NOMO-1 (cell line): ENCODE measurements at regions not wholly inside any gene's neighbourhood (a gene's known extent, or its start where the extent isn't known, plus 50 kb on each side); places are given as distances from the start of the nearest gene placed in this dataset.
A peak's percentile ranks its signal among the peaks of the same experiment; 100 is the strongest.
"Not testable (repeated sequence)": the region's sequence is repeated elsewhere in the genome, so short reads cannot be mapped to it uniquely, and the experiment has no call there.

Source experiments
- DNase-seq, 2 experiments: peaks; one replicate each; lab custom pipeline; 2025; ENCODE audit not compliant: unreplicated experiment in 2 of 2; lab: John Stamatoyannopoulos, UW

GRCh38 chr3:174442302-174442682 lies 416.8 kb upstream of the NAALADL2 start:
- DNase-seq, result no peak

DNA sequence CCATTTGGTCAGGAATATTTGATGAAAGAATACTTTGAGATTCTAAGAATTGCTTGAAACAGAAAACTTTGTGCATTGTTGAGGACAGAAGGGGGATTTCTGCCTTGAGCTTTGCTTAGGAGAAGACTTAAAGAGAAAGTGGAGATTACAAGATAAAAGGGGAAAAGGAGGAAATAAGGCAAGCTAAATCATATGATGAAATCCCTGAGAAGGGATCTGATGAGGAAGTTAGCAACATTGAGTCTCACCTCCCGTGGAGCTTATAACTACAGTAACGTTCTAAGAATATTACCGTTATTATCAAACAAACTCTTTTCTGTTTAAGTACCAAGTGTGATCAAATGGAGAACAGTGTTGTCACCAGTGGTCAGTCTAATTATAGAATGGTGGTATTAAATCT lies 414.7 kb upstream of the NAALADL2 start:
- peak in 1 of 2 experiments; percentile 62 for DNase-seq

GRCh38 chr3:174457758-174458157 lies 401.4 kb upstream of the NAALADL2 start:
- no peak for DNase-seq

GRCh38 chr3:174460831-174461230 lies 398.3 kb upstream of the NAALADL2 start:
- DNase-seq, result no peak

GRCh38 chr3:174462916-174463315 lies 396.2 kb upstream of the NAALADL2 start:
- no peak for DNase-seq

DNA sequence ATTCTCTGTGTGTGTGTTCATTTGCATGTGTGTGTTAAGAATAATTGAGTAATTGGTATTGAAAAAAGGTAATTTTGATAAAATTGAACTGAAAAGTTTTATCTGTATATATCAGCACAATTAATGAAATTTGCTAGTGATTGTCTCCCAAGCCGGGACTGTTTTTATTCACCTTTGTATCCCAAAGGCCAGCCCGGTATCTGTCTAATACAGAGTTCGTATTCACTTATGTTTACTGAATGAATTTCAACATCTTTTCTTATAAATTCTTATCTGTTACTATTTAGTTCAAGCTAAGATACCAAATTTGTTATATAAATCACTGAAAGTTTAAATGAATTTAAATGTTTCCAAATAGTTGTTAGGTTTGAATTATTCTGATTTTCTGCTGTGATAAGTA lies 394.0 kb upstream of the NAALADL2 start:
- DNase-seq, result no peak

GRCh38 chr3:174466471-174467054 lies 392.6 kb upstream of the NAALADL2 start:
- DNase-seq, result no peak

GRCh38 chr3:174477491-174477890 lies 381.6 kb upstream of the NAALADL2 start:
- no peak for DNase-seq

DNA sequence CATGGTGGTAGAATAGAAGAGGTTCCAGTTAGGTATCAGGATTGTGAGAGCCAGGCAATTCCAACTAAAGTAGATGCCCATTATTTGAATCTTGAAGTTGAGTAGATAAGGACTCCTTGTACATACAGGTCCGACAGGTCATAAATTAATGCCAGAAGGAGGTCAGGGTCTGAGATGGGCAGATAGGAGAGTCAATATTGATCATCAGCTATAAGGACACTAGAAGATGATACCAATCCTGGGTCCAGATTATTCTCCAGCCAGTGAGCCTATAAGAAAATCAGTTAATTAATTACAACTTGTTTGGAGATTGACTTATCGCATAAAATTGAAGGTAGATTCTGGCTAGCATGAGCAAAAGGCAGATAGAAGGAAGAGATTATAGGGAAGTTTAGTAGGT lies 378.4 kb upstream of the NAALADL2 start:
- no peak for DNase-seq

- DNase-seq, result no peak
Measured at GRCh38 chr3:174482541-174482940, 376.6 kb upstream of the NAALADL2 start.

DNA sequence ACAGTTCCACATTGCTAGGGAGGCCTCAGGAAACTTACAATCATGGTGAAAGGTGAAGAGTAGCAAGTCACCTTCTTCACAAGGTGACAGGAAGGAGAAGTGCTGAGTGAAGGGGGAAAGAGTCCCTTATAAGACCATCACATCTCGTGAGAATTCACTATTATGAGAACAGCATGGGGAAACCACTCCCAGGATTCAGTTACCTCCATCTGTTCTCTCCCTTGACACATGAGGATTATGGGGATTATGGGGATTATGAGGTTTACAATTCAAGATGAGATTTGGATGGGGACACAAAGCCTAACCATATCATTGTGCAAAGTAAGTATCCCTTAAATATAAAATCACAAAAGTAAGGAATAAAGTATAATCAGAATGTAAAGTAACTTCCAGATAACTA lies 375.9 kb upstream of the NAALADL2 start:
- DNase-seq, result no peak

GRCh38 chr3:174483856-174484255 lies 375.3 kb upstream of the NAALADL2 start:
- not testable (repeated sequence) for DNase-seq

DNA sequence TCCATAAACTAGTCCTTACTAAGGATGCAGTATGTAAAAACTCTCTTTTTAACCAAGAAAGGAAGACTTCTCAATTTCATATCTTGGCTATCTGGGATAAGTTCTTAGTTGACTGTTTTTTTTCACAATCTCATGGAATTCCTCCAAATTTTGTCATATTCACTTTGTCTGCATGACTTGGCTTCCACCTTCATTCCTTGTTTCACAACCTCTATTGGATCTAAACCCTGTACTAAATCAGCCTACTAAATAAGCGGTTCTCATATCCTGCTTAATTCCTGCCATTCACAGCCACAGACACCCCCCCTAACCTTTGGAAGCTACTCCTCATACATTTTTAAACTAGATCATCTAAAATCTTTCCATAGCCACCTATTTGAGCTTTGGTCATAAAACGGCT lies 370.6 kb upstream of the NAALADL2 start:
- DNase-seq, result no peak

DNA sequence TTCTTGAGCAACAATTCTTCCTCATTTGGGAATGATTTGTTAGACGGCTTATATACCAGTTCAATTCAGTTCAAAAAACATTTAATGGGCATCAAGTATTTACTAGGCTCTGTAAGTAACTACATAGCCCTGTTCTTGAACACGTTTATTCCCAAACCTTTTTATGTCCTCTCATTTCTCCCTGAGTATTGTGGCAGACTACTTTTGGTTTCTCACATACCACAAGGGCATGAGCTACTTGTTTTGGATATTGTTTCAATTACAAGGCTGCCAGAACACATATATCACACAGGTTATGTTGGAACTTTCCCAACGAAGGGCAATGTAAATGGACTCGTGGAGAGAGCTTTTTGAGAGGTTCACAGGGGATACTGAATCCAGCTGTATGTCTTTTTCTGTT lies 363.8 kb upstream of the NAALADL2 start:
- DNase-seq, result no peak

- DNase-seq, result no peak
Measured at GRCh38 chr3:174495928-174496327, 363.2 kb upstream of the NAALADL2 start.

DNA sequence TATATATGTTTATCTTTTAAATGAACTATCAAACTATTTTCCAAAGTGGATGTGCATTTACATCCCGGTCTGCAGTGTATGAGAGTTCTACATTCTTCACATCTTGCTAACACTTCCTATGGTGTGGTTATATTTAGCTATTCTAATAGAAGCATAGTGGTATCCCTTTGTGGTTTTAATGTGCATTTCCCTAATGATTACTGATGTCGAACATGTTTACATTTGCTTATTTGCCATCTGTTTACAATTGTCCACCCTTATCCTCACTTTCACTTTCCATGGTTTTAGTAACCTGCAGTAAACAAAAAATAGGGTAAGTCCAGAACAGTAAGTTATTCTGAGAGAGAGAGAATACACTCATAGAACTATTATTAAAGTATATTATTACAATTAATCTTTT lies 360.5 kb upstream of the NAALADL2 start:
- DNase-seq, result no peak

DNA sequence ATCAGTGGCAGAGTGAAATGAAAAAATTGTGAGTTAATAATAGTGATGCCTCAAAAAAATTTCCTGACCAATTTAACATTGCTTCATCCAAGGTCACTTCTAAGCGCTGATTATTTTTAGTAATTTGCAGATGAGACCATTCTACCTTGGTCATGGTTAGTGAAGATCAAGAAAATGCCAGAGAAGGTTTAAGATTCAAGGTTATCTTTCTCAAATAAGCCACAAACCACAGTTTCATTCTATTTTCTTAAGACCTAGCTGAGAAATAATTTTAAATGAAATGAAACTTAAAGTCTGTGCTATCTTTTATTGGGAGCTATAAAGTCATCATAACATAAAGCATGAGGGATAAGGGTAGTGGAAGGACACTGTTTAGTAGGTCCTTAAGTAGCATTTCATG lies 353.9 kb upstream of the NAALADL2 start:
- no peak for DNase-seq

DNA sequence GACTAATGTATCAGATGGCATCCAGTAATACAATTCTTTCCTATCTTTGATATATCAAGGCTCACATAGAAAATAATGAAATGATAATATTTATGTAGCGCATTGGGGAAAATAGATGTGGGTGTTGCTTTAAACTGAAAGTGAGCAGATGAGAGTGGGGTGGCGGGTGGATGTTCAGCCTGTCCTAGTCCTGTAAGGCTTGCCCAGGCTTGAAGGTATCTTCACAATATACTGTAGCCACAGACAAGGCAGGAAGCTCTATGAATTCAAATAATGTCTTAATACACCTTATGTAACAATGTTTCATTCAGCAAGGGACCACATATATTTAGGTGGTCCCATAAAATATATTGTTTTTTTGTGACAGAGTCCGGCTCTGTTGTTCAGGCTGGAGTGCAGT lies 334.9 kb upstream of the NAALADL2 start:
- no peak for DNase-seq

- no peak for DNase-seq
Measured at GRCh38 chr3:174529298-174529697, 329.8 kb upstream of the NAALADL2 start.

DNA sequence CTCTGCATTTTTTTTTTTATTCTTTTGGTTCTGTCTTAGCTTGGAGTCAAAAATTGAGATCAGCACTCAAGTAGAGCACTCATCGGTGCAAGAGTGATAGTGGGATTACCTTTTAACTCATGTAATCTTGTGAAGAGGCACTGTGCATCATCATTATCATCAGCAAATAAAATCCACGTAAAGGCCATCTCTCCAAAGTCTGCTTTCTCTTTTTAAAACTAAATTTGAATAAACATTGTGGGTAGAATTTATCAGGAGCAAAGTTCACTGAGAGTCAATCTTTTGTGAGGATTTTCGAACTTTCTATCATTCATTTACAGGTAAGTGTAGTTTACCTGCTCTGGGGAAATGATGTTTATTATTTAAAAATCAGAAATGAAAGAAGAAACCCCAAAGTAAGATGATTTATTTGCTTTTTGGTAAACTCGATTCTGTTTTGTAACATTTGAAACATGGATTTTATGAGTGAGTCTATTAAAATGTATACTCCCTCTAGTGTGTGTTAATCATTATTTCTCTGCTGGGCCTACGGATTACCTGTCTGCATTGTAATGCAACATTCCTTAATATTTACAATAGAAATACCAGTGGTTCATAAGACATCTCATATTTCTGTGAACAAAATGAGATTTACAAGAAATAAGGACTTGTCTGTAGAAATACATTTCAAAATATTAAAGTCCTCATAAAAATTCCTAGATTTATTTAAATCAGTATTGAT lies 327.7 kb upstream of the NAALADL2 start:
- no peak for DNase-seq

DNA sequence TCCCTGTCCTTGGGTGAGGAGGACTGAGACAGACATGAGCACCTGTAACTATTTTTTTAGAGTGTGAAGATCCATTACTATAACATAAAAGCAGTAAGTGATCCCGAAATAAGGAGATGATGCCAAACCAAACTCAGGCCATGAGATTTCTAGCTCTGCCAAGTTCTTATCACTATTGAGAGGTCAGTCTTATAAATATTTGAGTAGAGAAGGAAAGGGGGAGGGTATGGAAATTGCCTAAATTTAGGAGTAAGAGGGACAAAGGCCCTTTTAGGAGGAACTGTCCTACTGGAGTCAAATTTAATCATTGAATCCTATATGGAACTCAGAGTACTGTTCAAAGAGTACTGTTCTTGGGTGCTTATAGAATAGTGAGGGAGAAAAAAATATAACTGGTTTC lies 326.9 kb upstream of the NAALADL2 start:
- DNase-seq, result no peak

DNA sequence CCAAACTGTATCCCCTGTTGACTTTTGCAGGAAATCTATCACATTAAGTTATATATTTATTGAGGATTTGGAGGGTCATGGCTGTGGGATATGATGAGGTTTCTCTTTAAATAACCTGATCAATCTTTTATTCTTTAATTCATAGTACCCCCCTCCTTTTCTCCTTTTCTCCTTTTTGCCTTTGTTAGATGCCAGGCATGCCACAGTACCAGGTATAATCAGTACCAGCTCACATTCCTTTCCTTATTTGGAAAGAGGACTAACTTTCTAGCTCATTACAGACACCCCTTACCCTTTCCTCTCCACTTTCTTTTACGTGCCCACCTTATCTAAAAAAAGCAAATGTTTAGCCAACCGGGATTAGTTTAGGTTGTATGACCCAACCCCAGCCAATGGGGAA lies 326.4 kb upstream of the NAALADL2 start:
- no peak for DNase-seq

DNA sequence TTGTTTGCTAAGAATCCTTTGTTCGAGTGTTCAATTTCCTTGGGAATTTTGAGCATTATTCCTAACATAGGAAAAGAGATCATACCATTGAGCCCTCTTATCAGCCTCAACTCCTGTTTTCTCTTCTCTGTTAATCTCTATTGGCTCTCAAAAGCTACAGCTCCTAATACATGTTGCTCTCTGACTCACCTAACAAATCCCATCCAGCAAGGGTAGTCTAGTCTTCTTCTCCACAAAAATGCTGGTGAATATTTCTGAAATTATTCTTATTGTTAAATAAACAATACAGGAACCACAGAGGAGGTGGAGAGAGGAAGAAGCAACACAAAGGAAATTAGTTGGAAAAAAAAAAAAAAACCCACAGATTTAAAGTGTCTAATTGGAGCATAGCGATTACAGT lies 325.8 kb upstream of the NAALADL2 start:
- DNase-seq, result no peak
